GM23338 (cell line): ENCODE measurements at regions not wholly inside any gene's neighbourhood (a gene's known extent, or its start where the extent isn't known, plus 50 kb on each side); places are given as distances from the start of the nearest gene placed in this dataset.
A peak's percentile ranks its signal among the peaks of the same experiment; 100 is the strongest.

Source experiments
- ATAC-seq: fragments of 200-7000 bp; cut with Tn5 transposase; 3 replicates; pipeline ENCODE4 v1.9.1; 2020
- DNase-seq: peaks from one replicate; pipeline ENCODE4 v3.0.0-alpha.2; 2015; ENCODE audit warnings: low spot score
- H2AFZ ChIP-seq: fragments of 200-600 bp; sonication (generic); 2 replicates; pipeline ENCODE4 v1.8.0; 2016; ENCODE audit warnings: antibody characterized with exemption, mild to moderate bottlenecking, moderate library complexity
- H3F3A ChIP-seq: fragments of 200-600 bp; sonication (generic); replicated peaks from 2 replicates; pipeline ENCODE4 v1.8.0; 2017; ENCODE audit warnings: antibody characterized with exemption, mixed run types, low read depth
- H3K27ac ChIP-seq: fragments of 200-600 bp; sonication (generic); 2 replicates; pipeline ENCODE4 v1.6.1; 2016; ENCODE audit warnings: low read depth
- H3K27me3 ChIP-seq: fragments of 200-600 bp; sonication (generic); 2 replicates; pipeline ENCODE4 v1.8.0; 2016; ENCODE audit warnings: mild to moderate bottlenecking, mixed run types, moderate library complexity; ENCODE audit not compliant: insufficient read depth
- H3K36me3 ChIP-seq: fragments of 200-600 bp; sonication (generic); 2 replicates; pipeline ENCODE4 v1.8.0; 2016; ENCODE audit warnings: mild to moderate bottlenecking; ENCODE audit not compliant: insufficient read depth
- H3K4me1 ChIP-seq: fragments of 200-600 bp; sonication (generic); 2 replicates; pipeline ENCODE4 v1.8.0; 2016; ENCODE audit warnings: mild to moderate bottlenecking, moderate library complexity; ENCODE audit not compliant: insufficient read depth
- H3K4me2 ChIP-seq: fragments of 200-600 bp; sonication (generic); 2 replicates; pipeline ENCODE4 v1.7.1; 2017; ENCODE audit warnings: mixed run types
- H3K4me3 ChIP-seq: fragments of 200-600 bp; sonication (generic); 2 replicates; pipeline ENCODE4 v1.6.1; 2016; ENCODE audit warnings: mixed run types
- H3K79me2 ChIP-seq: fragments of 200-600 bp; sonication (generic); replicated peaks from 2 replicates; pipeline ENCODE4 v1.8.0; 2017; ENCODE audit warnings: mild to moderate bottlenecking; ENCODE audit not compliant: insufficient read depth
- H3K9me2 ChIP-seq: fragments of 200-600 bp; sonication (generic); 2 replicates; pipeline ENCODE4 v1.8.0; 2017; ENCODE audit not compliant: insufficient read depth
- H4K20me1 ChIP-seq: fragments of 200-600 bp; sonication (generic); replicated peaks from 2 replicates; pipeline ENCODE4 v1.8.0; 2017; ENCODE audit warnings: mild to moderate bottlenecking; ENCODE audit not compliant: insufficient read depth
- H3K27ac Mint-ChIP-seq: 2 replicates; pipeline ENCODE4 v1.8.0; 2020; ENCODE audit warnings: inconsistent platforms, mild to moderate bottlenecking, moderate library complexity, mixed read lengths
- H3K27me3 Mint-ChIP-seq: 3 replicates; pipeline ENCODE4 v1.8.0; 2022; ENCODE audit warnings: low read depth, mild to moderate bottlenecking, moderate library complexity, mixed read lengths, inconsistent platforms; ENCODE audit not compliant: insufficient read depth, poor library complexity
- H3K36me3 Mint-ChIP-seq: 3 replicates; pipeline ENCODE4 v1.8.0; 2021; ENCODE audit warnings: low read depth, mild to moderate bottlenecking, inconsistent platforms, moderate library complexity, mixed read lengths
- H3K4me1 Mint-ChIP-seq: 3 replicates; pipeline ENCODE4 v1.8.0; 2020; ENCODE audit warnings: mild to moderate bottlenecking, inconsistent platforms, mixed read lengths
- H3K4me3 Mint-ChIP-seq: 3 replicates; pipeline ENCODE4 v1.8.0; 2021; ENCODE audit warnings: moderate library complexity, mild to moderate bottlenecking, inconsistent platforms, mixed read lengths
- H3K9me3 Mint-ChIP-seq: 3 replicates; pipeline ENCODE4 v1.8.0; 2020; ENCODE audit warnings: moderate library complexity, mild to moderate bottlenecking, inconsistent platforms, mixed read lengths
- CREB1 ChIP-seq: fragments of 250-450 bp; sonication (Bioruptor Pico); IDR thresholded peaks from 2 replicates; pipeline ENCODE4 v1.5.0; 2020; ENCODE audit warnings: low read depth, mild to moderate bottlenecking, moderate library complexity
- CTCF ChIP-seq, 2 experiments: fragments of 200-600 bp in 1 of 2; sonication (generic) in 1 of 2; conservative IDR thresholded peaks; 2 replicates each; pipeline versions ENCODE4 v1.5.1 to v1.6.1; 2016 to 2017; ENCODE audit warnings: antibody characterized with exemption in 2 of 2, low read depth in 2 of 2, mild to moderate bottlenecking in 2 of 2, moderate library complexity in 1 of 2
- ETS1 ChIP-seq: IDR thresholded peaks from 2 replicates; pipeline ENCODE4 v1.6.1; 2016; ENCODE audit warnings: antibody characterized with exemption
- EZH2phosphoT487 ChIP-seq: fragments of 200-600 bp; sonication (generic); IDR thresholded peaks from one replicate; pipeline ENCODE4 v1.8.1; 2018; ENCODE audit warnings: antibody characterized with exemption; ENCODE audit not compliant: unreplicated experiment
- JUNB ChIP-seq: IDR thresholded peaks from one replicate; pipeline ENCODE4 v1.6.1; 2016; ENCODE audit warnings: antibody characterized with exemption; ENCODE audit not compliant: unreplicated experiment
- POLR2AphosphoS5 ChIP-seq: IDR thresholded peaks from 2 replicates; pipeline ENCODE4 v1.6.1; 2016; ENCODE audit warnings: antibody characterized with exemption, low read depth
- REST ChIP-seq: IDR thresholded peaks from one replicate; pipeline ENCODE4 v1.6.1; 2018; ENCODE audit warnings: antibody characterized with exemption; ENCODE audit not compliant: unreplicated experiment
- STAT1 ChIP-seq: IDR thresholded peaks from one replicate; pipeline ENCODE4 v1.6.1; 2016; ENCODE audit warnings: antibody characterized with exemption; ENCODE audit not compliant: unreplicated experiment
- ZNF114 ChIP-seq: fragments of 250-450 bp; sonication (Bioruptor Pico); IDR thresholded peaks from 2 replicates; pipeline ENCODE4 v1.5.0; 2020; ENCODE audit warnings: mild to moderate bottlenecking, moderate library complexity
- ZNF331 ChIP-seq: fragments of 250-450 bp; sonication (Bioruptor Pico); IDR thresholded peaks from 2 replicates; pipeline ENCODE4 v1.5.0; 2020; ENCODE audit warnings: low read depth, mild to moderate bottlenecking, moderate library complexity

- ATAC-seq (peak; percentile 24; the same call in 2 of the 3 replicates), DNase-seq (peak; percentile 23)
- Histone ChIP-seq H3K4me2 (0 out of 2 replicates have a peak overlapping the region, but pooled peaks have one; percentile 3), H3K4me3 (no peak overlapping the region), H3K27ac (no peak overlapping the region), H3K79me2 (no peaks in the 10 kb centered on the region), H3K27me3 (no peaks in the 10 kb centered on the region), H3K9me2 (peaks cover 9% of the 10 kb centered on the region), H3K4me1 (peaks cover 15% of the 10 kb centered on the region), H3F3A (no peaks in the 10 kb centered on the region), H3K36me3 (no peaks in the 10 kb centered on the region), H2AFZ (peak overlapping the region; percentile 87), H4K20me1 (no peaks in the 10 kb centered on the region)
- H3K4me1 Mint-ChIP-seq = peaks cover 21% of the 10 kb centered on the region
- no peak overlapping the region for H3K4me3 Mint-ChIP-seq
- TF ChIP-seq REST (no peak), EZH2phosphoT487 (no peak), STAT1 (no peak), ZNF114 (CRISPR knock-in tag) (no peak), ZNF331 (CRISPR knock-in tag) (no peak), CREB1 (CRISPR knock-in tag) (no peak), JUNB (no peak)
- H3K9me3 Mint-ChIP-seq = no peaks in the 10 kb centered on the region; the same call in 2 of the 3 replicates
- H3K36me3 Mint-ChIP-seq = no peaks in the 10 kb centered on the region
- peaks cover 8% of the 10 kb centered on the region for H3K27me3 Mint-ChIP-seq
- no peak overlapping the region; the same call in 1 of the 2 replicates for H3K27ac Mint-ChIP-seq
These were observed 73.8 kb upstream of the TPM1 start for GRCh38 chr15:62968699-62969098.

- no peaks in the 10 kb centered on the region; the same call in 2 of the 3 replicates for H3K9me3 Mint-ChIP-seq
- Histone ChIP-seq H3K4me1 (peaks cover 15% of the 10 kb centered on the region), H3K4me3 (no peak overlapping the region), H3K36me3 (no peaks in the 10 kb centered on the region), H3K79me2 (no peaks in the 10 kb centered on the region), H3K9me2 (peaks cover 9% of the 10 kb centered on the region), H2AFZ (no peak overlapping the region), H3K27me3 (no peaks in the 10 kb centered on the region), H3K4me2 (no peak overlapping the region), H3K27ac (no peak overlapping the region), H3F3A (no peaks in the 10 kb centered on the region), H4K20me1 (no peaks in the 10 kb centered on the region)
- no peaks in the 10 kb centered on the region for H3K36me3 Mint-ChIP-seq
- no peak overlapping the region for H3K4me3 Mint-ChIP-seq
- ATAC-seq = peak; percentile 63
- H3K27ac Mint-ChIP-seq = no peak overlapping the region
- peaks cover 18% of the 10 kb centered on the region for H3K4me1 Mint-ChIP-seq
- H3K27me3 Mint-ChIP-seq = peaks cover 5% of the 10 kb centered on the region
- no peak for DNase-seq
- TF ChIP-seq ETS1 (no peak), POLR2AphosphoS5 (no peak), CREB1 (CRISPR knock-in tag) (no peak), CTCF (conservative IDR thresholded peaks at IDR 0.05; ENCODE audit: low read depth in 2 of 2) (no peak), ZNF331 (CRISPR knock-in tag) (no peak)
These were observed 73.0 kb upstream of the TPM1 start for GRCh38 chr15:62969442-62970089.
